ENCODE measurements at regions not wholly inside any gene's neighbourhood (a gene's known extent, or its start where the extent isn't known, plus 50 kb on each side); places are given as distances from the start of the nearest gene placed in this dataset.
"Not testable (repeated sequence)": the region's sequence is repeated elsewhere in the genome, so short reads cannot be mapped to it uniquely, and the experiment has no call there.

- H3K4me2 ChIP-seq (ENCODE audit: insufficient read depth, low read length) = no peak overlapping the region
- H3K9me3 ChIP-seq (replicated peaks; ENCODE audit: control insufficient read depth, insufficient read depth, low read length) = peaks cover 2% of the 10 kb centered on the region
- FAIRE-seq = no peak
- no peaks in the 10 kb centered on the region for H4K20me1 ChIP-seq (replicated peaks; ENCODE audit: control insufficient read depth, extremely low read depth, insufficient read depth, low read length)
- no peak for DNase-seq (ENCODE audit: low read depth, low spot score)
- no peak overlapping the region for H2AFZ ChIP-seq (ENCODE audit: low read depth, low read length)
- no peak overlapping the region for H3K4me3 ChIP-seq (replicated peaks in 1 of 3; ENCODE audit: insufficient read depth in 1 of 3, low read depth in 1 of 3, low read length in 3 of 3)
- TF ChIP-seq MYC (IDR thresholded peaks at IDR 0.05; ENCODE audit: low read depth, low read length) (no peak), POLR2AphosphoS5 (IDR thresholded peaks at IDR 0.05; ENCODE audit: insufficient read depth, low read depth, low read length) (no peak), MAX (IDR thresholded peaks at IDR 0.05; ENCODE audit: insufficient read depth, insufficient read length) (no peak), JUN (IDR thresholded peaks at IDR 0.05; ENCODE audit: borderline replicate concordance, insufficient read depth, insufficient read length, low read depth) (no peak), POLR2A (IDR thresholded peaks at IDR 0.05; ENCODE audit: low read depth, low read length) (no peak), GATA2 (IDR thresholded peaks at IDR 0.05; ENCODE audit: insufficient read depth, insufficient read length, low read depth, low read length) (no peak), FOS (IDR thresholded peaks at IDR 0.05; ENCODE audit: borderline replicate concordance, insufficient read depth, low read length) (no peak), EZH2 (IDR thresholded peaks at IDR 0.05; ENCODE audit: borderline replicate concordance, low read depth, low read length, severe bottlenecking) (no peak), CTCF (IDR thresholded peaks at IDR 0.05; ENCODE audit: extremely low read depth in 1 of 2, insufficient read depth in 1 of 2, low read depth in 1 of 2, low read length in 2 of 2) (no peak)
- no peak overlapping the region for H3K9ac ChIP-seq (replicated peaks; ENCODE audit: extremely low read depth, insufficient read depth, low read length)
- no peaks in the 10 kb centered on the region for H3K79me2 ChIP-seq (ENCODE audit: control insufficient read depth, insufficient read depth, low read length)
- ChIA-PET CTCF (no interaction called here), POLR2A (no interaction called here)
- H3K4me1 ChIP-seq (ENCODE audit: control insufficient read depth, extremely low read depth, insufficient read depth, low read length) = no peaks in the 10 kb centered on the region
- no peaks in the 10 kb centered on the region for H3K36me3 ChIP-seq (ENCODE audit: control insufficient read depth in 2 of 2, extremely low read depth in 1 of 2, insufficient read depth in 2 of 2, low read length in 2 of 2)
- dilution Hi-C loops (cut with MboI; ENCODE audit: extremely low pct_ligation_motif_present, low sequenced_read_pairs) = no loop called here
- intact Hi-C loops (cut with micrococcal nuclease) = no loop called here
- H3K9me1 ChIP-seq (replicated peaks; ENCODE audit: control insufficient read depth, extremely low read depth, insufficient read depth, low read length) = no peaks in the 10 kb centered on the region
- H3K27ac ChIP-seq (ENCODE audit: insufficient read depth, low read depth, low read length) = no peak overlapping the region
- no TSS peak for BruUV-seq (replicated peaks)
- H3K27me3 ChIP-seq (ENCODE audit: control insufficient read depth in 2 of 2, insufficient read depth in 2 of 2, low read length in 2 of 2) = no peaks in the 10 kb centered on the region
Observed at GRCh38 chr1:14352897-14353296, 245.6 kb upstream of the KAZN start.

GRCh38 chr1:14361005-14361404 lies 237.5 kb upstream of the KAZN start:
- H2AFZ ChIP-seq (ENCODE audit: low read depth, low read length); CTCF ChIA-PET: not testable (repeated sequence)

More at GRCh38 chr1:14361005-14361404, 237.5 kb upstream of the KAZN start:
- H3K4me1 ChIP-seq (ENCODE audit: control insufficient read depth, extremely low read depth, insufficient read depth, low read length); H3K4me3 ChIP-seq (replicated peaks in 1 of 3; ENCODE audit: insufficient read depth in 1 of 3, low read depth in 1 of 3, low read length in 3 of 3); H3K4me2 ChIP-seq (ENCODE audit: insufficient read depth, low read length); dilution Hi-C loops (cut with MboI; ENCODE audit: extremely low pct_ligation_motif_present, low sequenced_read_pairs); H4K20me1 ChIP-seq (replicated peaks; ENCODE audit: control insufficient read depth, extremely low read depth, insufficient read depth, low read length); H3K9me3 ChIP-seq (replicated peaks; ENCODE audit: control insufficient read depth, insufficient read depth, low read length); H3K27me3 ChIP-seq (ENCODE audit: control insufficient read depth in 2 of 2, insufficient read depth in 2 of 2, low read length in 2 of 2); DNase-seq (ENCODE audit: low read depth, low spot score); H3K36me3 ChIP-seq (ENCODE audit: control insufficient read depth in 2 of 2, extremely low read depth in 1 of 2, insufficient read depth in 2 of 2, low read length in 2 of 2); H3K27ac ChIP-seq (ENCODE audit: insufficient read depth, low read depth, low read length); POLR2A ChIA-PET; BruUV-seq (replicated peaks); intact Hi-C loops (cut with micrococcal nuclease); FAIRE-seq; H3K9me1 ChIP-seq (replicated peaks; ENCODE audit: control insufficient read depth, extremely low read depth, insufficient read depth, low read length); H3K79me2 ChIP-seq (ENCODE audit: control insufficient read depth, insufficient read depth, low read length); H3K9ac ChIP-seq (replicated peaks; ENCODE audit: extremely low read depth, insufficient read depth, low read length): not testable (repeated sequence)
